ENCODE measurements at regions not wholly inside any gene's neighbourhood (a gene's known extent, or its start where the extent isn't known, plus 50 kb on each side); places are given as distances from the start of the nearest gene placed in this dataset. TPM values are rescaled to one million over a fixed set of nuclear protein-coding genes. Genes with fewer than 3 reads are reported as not detected.
"Not testable (repeated sequence)": the region's sequence is repeated elsewhere in the genome, so short reads cannot be mapped to it uniquely, and the experiment has no call there.

DNA sequence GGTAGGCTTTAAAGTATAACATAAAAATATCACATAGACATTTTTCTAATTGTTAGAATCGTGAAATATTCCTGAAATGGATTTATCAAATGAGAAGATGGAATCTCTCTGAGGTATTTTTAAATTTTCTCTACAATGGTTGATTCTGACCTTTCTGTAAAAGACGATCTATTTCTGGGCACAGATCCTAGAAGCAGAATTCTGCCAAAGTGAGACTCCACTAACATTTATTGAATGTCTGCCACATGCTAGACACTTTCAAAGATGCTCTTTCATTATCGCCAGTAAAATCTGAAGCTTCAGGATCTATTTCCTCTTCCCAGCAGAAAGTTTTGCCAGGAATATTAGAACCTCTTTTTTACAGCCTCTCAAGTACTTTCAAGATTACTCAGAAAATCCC lies 64.1 kb upstream of the TMEM45B start:
- no peaks in the 10 kb centered on the region for H3K79me1 ChIP-seq (ENCODE audit: low read depth, low read length)
- DNase-seq (ENCODE audit: low spot score) = no peak

DNA sequence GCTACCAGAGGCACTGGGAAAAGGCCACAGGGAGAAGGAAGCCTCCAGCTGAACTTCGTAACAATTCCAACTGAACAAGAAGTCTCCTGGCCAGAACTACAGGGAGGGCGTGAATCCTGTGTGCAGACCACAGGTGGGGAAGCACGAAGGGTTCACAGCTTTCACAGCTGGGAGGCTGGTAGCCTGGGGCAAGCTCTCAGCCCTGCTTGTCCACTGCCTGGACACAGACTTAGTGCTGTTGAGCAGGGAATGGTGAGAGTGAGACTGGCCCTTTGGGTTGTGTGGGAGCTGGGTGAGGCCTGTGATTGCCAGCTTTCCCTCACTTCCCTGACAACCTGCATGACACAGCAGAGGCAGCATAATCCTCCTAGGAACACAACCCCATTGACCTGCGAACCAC lies 52.1 kb upstream of the TMEM45B start:
- not testable (repeated sequence) for H3K27me3 ChIP-seq (ENCODE audit: control insufficient read depth in 3 of 3, insufficient read depth in 3 of 3, low read depth in 1 of 3, low read length in 3 of 3); H3K27ac ChIP-seq (replicated peaks; ENCODE audit: low read length)
- no CpG with 5 or more reads among the region's 4 CpGs for WGBS, 2 donors (ENCODE audit: extremely low coverage in 2 of 2, insufficient read length in 2 of 2, insufficient replicate concordance in 1 of 2)

More for the DNA sequence above, 64.1 kb upstream of the TMEM45B start:
- Histone ChIP-seq H3K18ac (ENCODE audit: low read length) (no peak overlapping the region), H2BK15ac (ENCODE audit: low read length) (no peak overlapping the region), H2BK5ac (ENCODE audit: low read length) (no peak overlapping the region), H2BK120ac (ENCODE audit: low read depth, low read length) (no peak overlapping the region), H3K23ac (ENCODE audit: low read depth, low read length, poor library complexity) (no peak overlapping the region), H2AK5ac (ENCODE audit: low read depth, low read length) (no peak overlapping the region), H2AFZ (ENCODE audit: low read length) (no peak overlapping the region), H3K27ac (replicated peaks; ENCODE audit: low read length) (no peak overlapping the region), H2BK12ac (ENCODE audit: low read length) (no peak overlapping the region), H3K4me2 (ENCODE audit: insufficient read depth, low read length, poor library complexity, severe bottlenecking) (no peak overlapping the region), H3K9me3 (replicated peaks in 1 of 2; ENCODE audit: control insufficient read depth in 2 of 2, insufficient read depth in 1 of 2, low read depth in 1 of 2, low read length in 2 of 2) (no peaks in the 10 kb centered on the region), H3K4me1 (ENCODE audit: control insufficient read depth in 2 of 2, insufficient read depth in 1 of 2, low read depth in 1 of 2, low read length in 2 of 2) (peaks cover 1 to 4% of the 10 kb centered on the region in 2 donors), H3K27me3 (ENCODE audit: control insufficient read depth in 3 of 3, insufficient read depth in 3 of 3, low read depth in 1 of 3, low read length in 3 of 3) (peaks cover 0 to 18% (median 10%) of the 10 kb centered on the region in 3 experiments), H4K91ac (ENCODE audit: low read depth, low read length, poor library complexity) (no peak overlapping the region), H3K9ac (ENCODE audit: low read depth, low read length, poor library complexity) (no peak overlapping the region), H3K36me3 (replicated peaks in 1 of 2; ENCODE audit: control insufficient read depth in 2 of 2, insufficient read depth in 2 of 2, low read length in 2 of 2) (no peaks in the 10 kb centered on the region), H3K14ac (ENCODE audit: low read length) (no peak overlapping the region), H3K4ac (ENCODE audit: low read length) (no peak overlapping the region), H4K8ac (ENCODE audit: low read depth, low read length) (no peak overlapping the region), H3K4me3 (ENCODE audit: low read length in 2 of 2) (no peak overlapping the region)
- no CpG with 5 or more reads among the region's 3 CpGs for WGBS, 2 donors (ENCODE audit: extremely low coverage in 2 of 2, insufficient read length in 2 of 2, insufficient replicate concordance in 1 of 2)

DNA sequence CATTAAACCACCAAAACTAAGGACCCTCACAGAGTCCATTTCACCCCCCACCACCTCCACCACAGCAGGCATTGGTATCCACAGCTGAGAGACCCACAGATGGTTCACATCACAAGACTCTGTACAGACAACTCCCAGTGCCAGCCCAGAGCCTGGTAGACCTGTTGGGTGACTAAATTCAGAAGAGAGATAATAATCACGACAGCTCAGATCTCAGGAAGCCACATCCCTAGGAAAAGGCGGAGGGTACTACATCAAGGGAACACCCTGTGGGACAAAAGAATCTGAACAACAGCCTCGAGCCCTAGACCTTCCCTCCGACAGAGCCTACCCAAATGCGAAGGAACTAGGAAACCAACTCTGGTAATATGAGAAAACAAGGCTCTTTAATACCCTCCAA lies 51.4 kb upstream of the TMEM45B start:
- not testable (repeated sequence) for H3K14ac ChIP-seq (ENCODE audit: low read length); DNase-seq (ENCODE audit: low spot score); H2AFZ ChIP-seq (ENCODE audit: low read length); H2BK5ac ChIP-seq (ENCODE audit: low read length); H3K4me3 ChIP-seq (ENCODE audit: low read length in 2 of 2); H3K27me3 ChIP-seq (ENCODE audit: control insufficient read depth in 3 of 3, insufficient read depth in 3 of 3, low read depth in 1 of 3, low read length in 3 of 3); H3K79me1 ChIP-seq (ENCODE audit: low read depth, low read length); H3K4me2 ChIP-seq (ENCODE audit: insufficient read depth, low read length, poor library complexity, severe bottlenecking); H2BK12ac ChIP-seq (ENCODE audit: low read length); H3K9ac ChIP-seq (ENCODE audit: low read depth, low read length, poor library complexity); H3K18ac ChIP-seq (ENCODE audit: low read length); H3K36me3 ChIP-seq (replicated peaks in 1 of 2; ENCODE audit: control insufficient read depth in 2 of 2, insufficient read depth in 2 of 2, low read length in 2 of 2); H4K8ac ChIP-seq (ENCODE audit: low read depth, low read length); H3K23ac ChIP-seq (ENCODE audit: low read depth, low read length, poor library complexity); H2AK5ac ChIP-seq (ENCODE audit: low read depth, low read length); H3K9me3 ChIP-seq (replicated peaks in 1 of 2; ENCODE audit: control insufficient read depth in 2 of 2, insufficient read depth in 1 of 2, low read depth in 1 of 2, low read length in 2 of 2); H2BK15ac ChIP-seq (ENCODE audit: low read length); H3K4ac ChIP-seq (ENCODE audit: low read length); H3K4me1 ChIP-seq (ENCODE audit: control insufficient read depth in 2 of 2, insufficient read depth in 1 of 2, low read depth in 1 of 2, low read length in 2 of 2); H4K91ac ChIP-seq (ENCODE audit: low read depth, low read length, poor library complexity); H3K27ac ChIP-seq (replicated peaks; ENCODE audit: low read length); H2BK120ac ChIP-seq (ENCODE audit: low read depth, low read length)
- WGBS, 2 donors (ENCODE audit: extremely low coverage in 2 of 2, insufficient read length in 2 of 2, insufficient replicate concordance in 1 of 2) = no CpG with 5 or more reads among the region's 5 CpGs

More for the DNA sequence above, 52.1 kb upstream of the TMEM45B start:
- H3K4me3 ChIP-seq (ENCODE audit: low read length in 2 of 2); H2BK12ac ChIP-seq (ENCODE audit: low read length); H3K4ac ChIP-seq (ENCODE audit: low read length); H3K36me3 ChIP-seq (replicated peaks in 1 of 2; ENCODE audit: control insufficient read depth in 2 of 2, insufficient read depth in 2 of 2, low read length in 2 of 2); H2BK15ac ChIP-seq (ENCODE audit: low read length); H3K9me3 ChIP-seq (replicated peaks in 1 of 2; ENCODE audit: control insufficient read depth in 2 of 2, insufficient read depth in 1 of 2, low read depth in 1 of 2, low read length in 2 of 2); H3K4me1 ChIP-seq (ENCODE audit: control insufficient read depth in 2 of 2, insufficient read depth in 1 of 2, low read depth in 1 of 2, low read length in 2 of 2); H4K8ac ChIP-seq (ENCODE audit: low read depth, low read length); H3K9ac ChIP-seq (ENCODE audit: low read depth, low read length, poor library complexity); H2BK120ac ChIP-seq (ENCODE audit: low read depth, low read length); H3K18ac ChIP-seq (ENCODE audit: low read length); H2AFZ ChIP-seq (ENCODE audit: low read length); DNase-seq (ENCODE audit: low spot score); H2AK5ac ChIP-seq (ENCODE audit: low read depth, low read length); H3K14ac ChIP-seq (ENCODE audit: low read length); H3K4me2 ChIP-seq (ENCODE audit: insufficient read depth, low read length, poor library complexity, severe bottlenecking); H3K79me1 ChIP-seq (ENCODE audit: low read depth, low read length); H3K23ac ChIP-seq (ENCODE audit: low read depth, low read length, poor library complexity); H2BK5ac ChIP-seq (ENCODE audit: low read length); H4K91ac ChIP-seq (ENCODE audit: low read depth, low read length, poor library complexity): not testable (repeated sequence)

Small RNA genes lying in the stretch of these regions (small RNA-seq; reads per million reads assigned to genes)
- gene RPS27P20 (ENCODE audit: insufficient read depth) = not detected
